Central memory CD8-positive, alpha-beta T cell (primary cell): ENCODE measurements at regions not wholly inside any gene's neighbourhood (a gene's known extent, or its start where the extent isn't known, plus 50 kb on each side); places are given as distances from the start of the nearest gene placed in this dataset.
"Not testable (repeated sequence)": the region's sequence is repeated elsewhere in the genome, so short reads cannot be mapped to it uniquely, and the experiment has no call there.

Experiments used
- ATAC-seq: fragments of 150-1000 bp; cut with Tn5 transposase; replicated peaks from 2 replicates; pipeline ENCODE4 v1.10.0; 2022; ENCODE audit warnings: mild to moderate bottlenecking, moderate FRiP score, moderate number of reproducible peaks; ENCODE audit not compliant: poor library complexity, severe bottlenecking; ENCODE audit errors: extremely low read depth
- DNase-seq, 2 donors: peaks; one replicate each; pipeline ENCODE4 v3.0.0; 2021; ENCODE audit warnings: low spot score in 2 of 2
- H3K27ac Mint-ChIP-seq: one replicate; pipeline ENCODE4 v1.8.0; 2022; ENCODE audit warnings: low read depth, mild to moderate bottlenecking, moderate library complexity, mixed read lengths
- H3K27me3 Mint-ChIP-seq: one replicate; pipeline ENCODE4 v1.8.0; 2022; ENCODE audit warnings: mixed read lengths
- H3K36me3 Mint-ChIP-seq: one replicate; pipeline ENCODE4 v1.8.0; 2022; ENCODE audit warnings: mild to moderate bottlenecking, moderate library complexity, mixed read lengths; ENCODE audit not compliant: insufficient read depth
- H3K4me1 Mint-ChIP-seq: one replicate; pipeline ENCODE4 v1.8.0; 2022; ENCODE audit warnings: mixed read lengths
- H3K4me3 Mint-ChIP-seq: one replicate; pipeline ENCODE4 v1.8.0; 2022; ENCODE audit warnings: mild to moderate bottlenecking, moderate library complexity, mixed read lengths
- H3K9me3 Mint-ChIP-seq: one replicate; pipeline ENCODE4 v1.8.0; 2022; ENCODE audit warnings: mixed read lengths

GRCh38 chr2:194100201-194100600, 1556.8 kb upstream of the SLC39A10 start:
- H3K27ac Mint-ChIP-seq, result no peak overlapping the region
- H3K27me3 Mint-ChIP-seq, result no peaks in the 10 kb centered on the region
- DNase-seq, result no peak
- ATAC-seq, result no peak
- no peaks in the 10 kb centered on the region for H3K9me3 Mint-ChIP-seq
- no peaks in the 10 kb centered on the region for H3K36me3 Mint-ChIP-seq
- no peaks in the 10 kb centered on the region for H3K4me1 Mint-ChIP-seq
- no peak overlapping the region for H3K4me3 Mint-ChIP-seq

- no peak for ATAC-seq
- Mint-ChIP-seq H3K4me3 (no peak overlapping the region), H3K4me1 (no peaks in the 10 kb centered on the region), H3K36me3 (no peaks in the 10 kb centered on the region), H3K27ac (no peak overlapping the region), H3K27me3 (no peaks in the 10 kb centered on the region), H3K9me3 (no peaks in the 10 kb centered on the region)
- DNase-seq, result no peak
Observed at GRCh38 chr2:194096402-194096801, 1560.6 kb upstream of the SLC39A10 start.

DNA sequence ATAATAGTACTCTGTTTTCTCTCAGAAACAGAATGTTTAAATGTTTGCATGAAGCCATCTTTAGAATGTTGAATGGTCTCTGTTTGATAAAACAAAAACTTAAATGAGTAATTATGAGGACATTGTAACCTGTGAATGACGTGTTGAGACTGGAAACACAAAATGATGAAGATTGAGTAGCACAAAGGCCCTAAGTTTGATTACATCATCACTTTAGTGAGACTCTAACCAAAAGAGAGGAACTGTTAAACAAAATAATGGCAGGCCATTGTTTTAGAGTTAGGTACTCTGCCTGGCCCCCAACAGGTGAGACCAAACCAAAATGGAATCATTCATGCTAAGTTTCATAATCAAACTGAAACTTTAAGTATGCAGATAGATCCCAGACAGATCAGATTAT, 1561.7 kb upstream of the SLC39A10 start:
- Mint-ChIP-seq H3K4me3 (no peak overlapping the region), H3K27ac (no peak overlapping the region)
- no peak for DNase-seq

DNA sequence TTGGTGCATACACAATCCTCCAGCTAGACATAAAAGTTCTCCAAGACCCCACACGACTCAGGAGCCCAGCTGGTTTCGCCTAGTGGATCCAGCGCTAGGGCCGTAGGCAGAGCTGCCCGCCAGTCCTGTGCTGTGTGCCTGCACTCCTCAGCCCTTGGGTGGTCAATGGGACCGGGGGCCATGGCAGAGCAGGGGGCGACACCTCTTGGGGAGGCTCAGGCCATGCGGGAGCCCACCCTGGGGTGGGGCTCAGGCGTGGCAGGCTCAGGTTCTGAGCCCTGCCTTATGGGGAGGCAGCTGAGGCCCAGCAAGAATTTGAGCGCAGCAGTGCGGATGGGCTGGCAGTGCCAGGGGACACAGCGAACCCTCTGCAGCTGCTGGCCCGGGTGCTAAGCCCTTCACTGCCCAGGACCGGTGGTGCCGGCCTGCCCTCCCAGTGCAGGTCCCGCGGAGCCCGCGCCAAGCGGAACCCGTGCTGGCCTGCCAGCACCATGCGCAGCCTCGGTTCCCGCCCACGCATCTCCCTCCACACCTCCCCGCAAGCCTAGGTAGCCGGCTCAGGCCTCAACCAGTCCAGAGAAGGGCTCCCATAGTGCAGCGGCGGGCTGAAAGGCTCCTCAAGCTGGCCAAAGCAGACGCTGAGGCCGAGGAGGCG, 1566.6 kb upstream of the SLC39A10 start:
- Mint-ChIP-seq H3K27ac (no peak overlapping the region), H3K36me3 (no peaks in the 10 kb centered on the region), H3K4me3 (no peak overlapping the region), H3K9me3 (peaks cover 4% of the 10 kb centered on the region), H3K27me3 (no peaks in the 10 kb centered on the region), H3K4me1 (no peaks in the 10 kb centered on the region)
- no peak for ATAC-seq
- no peak for DNase-seq

More for the DNA sequence above, 1561.7 kb upstream of the SLC39A10 start:
- H3K9me3 Mint-ChIP-seq, result no peaks in the 10 kb centered on the region
- H3K36me3 Mint-ChIP-seq, result no peaks in the 10 kb centered on the region
- no peak for ATAC-seq
- no peaks in the 10 kb centered on the region for H3K4me1 Mint-ChIP-seq
- no peaks in the 10 kb centered on the region for H3K27me3 Mint-ChIP-seq

- Mint-ChIP-seq H3K4me1 (no peaks in the 10 kb centered on the region), H3K36me3 (no peaks in the 10 kb centered on the region), H3K27ac (no peak overlapping the region), H3K27me3 (no peaks in the 10 kb centered on the region), H3K9me3 (peaks cover 4% of the 10 kb centered on the region), H3K4me3 (no peak overlapping the region)
- ATAC-seq, result no peak
- no peak for DNase-seq
Observed at GRCh38 chr2:194087089-194087958, 1569.7 kb upstream of the SLC39A10 start.

DNA sequence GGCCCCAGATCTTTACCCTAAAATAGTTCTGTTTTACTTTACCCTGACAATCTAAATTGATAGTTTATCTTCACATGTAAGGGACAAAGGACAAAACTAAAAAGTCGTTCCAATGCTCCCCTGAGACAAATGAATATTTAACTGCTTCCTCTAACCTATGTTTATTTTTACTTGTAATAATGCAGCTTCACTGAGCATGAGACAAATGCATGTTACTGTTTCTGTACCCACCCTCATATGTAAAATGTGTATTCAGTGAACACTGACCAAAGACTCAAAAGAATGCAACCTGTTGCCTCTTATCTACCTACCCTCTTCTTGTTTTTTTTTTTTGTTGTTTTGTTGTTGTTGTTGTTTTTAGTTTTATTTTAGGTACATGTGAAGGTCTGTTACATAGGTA, 1570.9 kb upstream of the SLC39A10 start:
- no peaks in the 10 kb centered on the region for H3K36me3 Mint-ChIP-seq

DNA sequence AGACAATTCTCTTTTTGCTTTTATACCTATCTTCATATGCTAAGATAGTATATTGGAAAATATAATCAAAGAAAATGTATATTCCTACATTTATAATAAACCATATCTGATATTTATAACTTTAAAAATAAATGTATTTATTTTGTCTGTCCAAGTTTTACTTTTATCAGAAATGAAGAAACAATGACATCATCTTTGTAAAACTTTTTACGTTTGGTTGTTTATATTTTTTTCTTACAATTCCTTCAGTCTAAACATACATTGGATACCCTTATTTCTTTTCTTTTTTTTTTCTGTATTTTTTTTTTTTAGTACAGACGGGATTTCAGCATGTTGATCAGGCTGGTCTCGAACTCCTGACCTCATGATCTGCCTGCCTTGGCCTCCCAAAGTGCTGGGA, 1577.0 kb upstream of the SLC39A10 start:
- H3K4me1 Mint-ChIP-seq, result no peaks in the 10 kb centered on the region
- ATAC-seq (no peak), DNase-seq (no peak)
- no peaks in the 10 kb centered on the region for H3K9me3 Mint-ChIP-seq
- no peak overlapping the region for H3K4me3 Mint-ChIP-seq
- H3K27ac Mint-ChIP-seq, result no peak overlapping the region
- no peaks in the 10 kb centered on the region for H3K36me3 Mint-ChIP-seq
- no peaks in the 10 kb centered on the region for H3K27me3 Mint-ChIP-seq

More for the DNA sequence above, 1570.9 kb upstream of the SLC39A10 start:
- no peak for DNase-seq
- Mint-ChIP-seq H3K4me1 (no peaks in the 10 kb centered on the region), H3K4me3 (no peak overlapping the region), H3K27ac (no peak overlapping the region), H3K9me3 (peaks cover 4% of the 10 kb centered on the region), H3K27me3 (no peaks in the 10 kb centered on the region)
- ATAC-seq, result no peak

- no peaks in the 10 kb centered on the region for H3K9me3 Mint-ChIP-seq
- H3K27me3 Mint-ChIP-seq, result no peaks in the 10 kb centered on the region
- no peak overlapping the region for H3K4me3 Mint-ChIP-seq
Observed at GRCh38 chr2:194077366-194077765, 1579.7 kb upstream of the SLC39A10 start.

GRCh38 chr2:194062401-194062800, 1594.6 kb upstream of the SLC39A10 start:
- no peak overlapping the region for H3K27ac Mint-ChIP-seq
- DNase-seq, result no peak
- H3K4me3 Mint-ChIP-seq, result no peak overlapping the region
- no peaks in the 10 kb centered on the region for H3K9me3 Mint-ChIP-seq
- no peaks in the 10 kb centered on the region for H3K27me3 Mint-ChIP-seq
- no peak for ATAC-seq
- H3K36me3 Mint-ChIP-seq, result no peaks in the 10 kb centered on the region
- H3K4me1 Mint-ChIP-seq, result no peaks in the 10 kb centered on the region

More at GRCh38 chr2:194077366-194077765, 1579.7 kb upstream of the SLC39A10 start:
- DNase-seq, result no peak
- H3K36me3 Mint-ChIP-seq, result no peaks in the 10 kb centered on the region
- H3K4me1 Mint-ChIP-seq, result no peaks in the 10 kb centered on the region
- no peak for ATAC-seq
- no peak overlapping the region for H3K27ac Mint-ChIP-seq

DNA sequence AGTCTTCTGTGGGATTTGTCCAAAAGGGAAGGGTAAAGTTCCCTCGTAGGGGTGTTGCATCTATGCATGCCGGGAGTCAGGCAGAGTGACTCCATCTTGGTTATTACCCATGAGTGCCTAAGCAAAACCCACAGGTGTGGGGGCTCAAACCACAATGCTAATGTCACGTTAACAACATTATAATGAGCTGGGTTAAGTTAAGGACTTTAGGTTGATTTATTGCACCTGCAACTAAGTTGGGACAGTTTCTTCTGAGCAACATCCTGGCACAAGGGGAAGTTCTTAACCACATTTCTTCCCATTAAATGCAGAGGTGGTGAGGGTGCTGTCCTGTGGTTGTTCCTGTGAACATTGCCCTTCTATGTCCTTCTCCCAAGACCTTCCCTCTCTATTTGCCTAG, 1596.8 kb upstream of the SLC39A10 start:
- H3K36me3 Mint-ChIP-seq, result no peaks in the 10 kb centered on the region
- H3K27ac Mint-ChIP-seq, result no peak overlapping the region
- ATAC-seq (no peak), DNase-seq (no peak)
- H3K4me1 Mint-ChIP-seq, result no peaks in the 10 kb centered on the region
- no peaks in the 10 kb centered on the region for H3K9me3 Mint-ChIP-seq
- no peaks in the 10 kb centered on the region for H3K27me3 Mint-ChIP-seq
- no peak overlapping the region for H3K4me3 Mint-ChIP-seq

DNA sequence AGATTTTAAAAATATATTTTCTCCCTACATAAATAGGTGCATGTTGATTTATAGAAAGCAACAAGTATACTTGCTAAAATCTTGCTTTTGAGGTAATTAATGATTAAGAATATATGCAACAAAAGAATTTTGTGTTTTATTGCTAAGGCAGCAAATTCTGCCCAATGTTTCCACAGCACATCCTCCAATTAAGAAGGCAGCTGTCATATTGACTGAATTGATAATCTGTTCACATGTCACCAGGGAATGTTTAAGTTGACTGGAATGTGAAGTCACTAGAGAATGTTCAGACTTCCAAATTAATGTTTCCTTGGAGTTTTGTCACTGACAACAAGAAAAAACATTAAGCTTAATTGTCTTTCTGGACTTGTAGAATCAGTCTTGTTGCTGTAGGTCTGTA, 1602.7 kb upstream of the SLC39A10 start:
- Mint-ChIP-seq H3K9me3 (no peaks in the 10 kb centered on the region), H3K4me1 (no peaks in the 10 kb centered on the region), H3K27me3 (no peaks in the 10 kb centered on the region), H3K4me3 (no peak overlapping the region), H3K27ac (no peak overlapping the region), H3K36me3 (no peaks in the 10 kb centered on the region)
- DNase-seq (no peak), ATAC-seq (no peak)

DNA sequence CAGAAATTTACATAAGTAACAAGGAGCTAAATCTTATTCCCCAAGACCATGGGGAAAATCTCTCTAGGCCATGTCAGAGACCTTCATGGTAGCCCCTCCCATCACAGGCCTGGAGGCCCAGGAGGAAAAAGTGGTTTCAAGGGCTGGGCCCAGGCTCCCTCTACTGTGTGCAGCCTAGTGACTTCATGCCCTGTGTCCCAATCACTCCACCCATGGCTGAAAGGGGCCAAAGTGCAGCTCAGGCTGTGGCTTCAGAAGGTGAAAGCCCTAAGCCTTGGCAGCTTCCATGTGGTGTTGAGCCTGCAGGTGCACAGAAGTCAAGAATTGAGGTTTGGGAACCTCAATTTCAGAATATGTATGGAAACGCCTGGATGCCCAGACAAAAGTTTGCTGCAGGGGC, 1612.7 kb upstream of the SLC39A10 start:
- H3K27me3 Mint-ChIP-seq, result no peaks in the 10 kb centered on the region
- DNase-seq, result no peak
- ATAC-seq, result no peak

GRCh38 chr2:194021130-194021529, 1635.9 kb upstream of the SLC39A10 start:
- not testable (repeated sequence) for H3K27ac Mint-ChIP-seq, DNase-seq, H3K27me3 Mint-ChIP-seq, H3K4me1 Mint-ChIP-seq, H3K4me3 Mint-ChIP-seq, H3K9me3 Mint-ChIP-seq, H3K36me3 Mint-ChIP-seq, ATAC-seq

More for the DNA sequence above, 1612.7 kb upstream of the SLC39A10 start:
- H3K36me3 Mint-ChIP-seq, result no peaks in the 10 kb centered on the region
- H3K27ac Mint-ChIP-seq, result no peak overlapping the region
- no peaks in the 10 kb centered on the region for H3K4me1 Mint-ChIP-seq
- no peak overlapping the region for H3K4me3 Mint-ChIP-seq
- H3K9me3 Mint-ChIP-seq, result peaks cover 11% of the 10 kb centered on the region
